ENCODE measurements at regions not wholly inside any gene's neighbourhood (a gene's known extent, or its start where the extent isn't known, plus 50 kb on each side); places are given as distances from the start of the nearest gene placed in this dataset.

- no peak for ATAC-seq
- intact Hi-C loops (cut with DNase I): no loop called here
- no peak for DNase-seq (ENCODE audit: low spot score)
These were observed 315.7 kb upstream of the SLCO3A1 start for GRCh38 chr15:91537856-91538255.

- DNase-seq (ENCODE audit: low spot score): no peak
- no peak for ATAC-seq
- intact Hi-C loops (cut with DNase I): no loop called here
These were observed 314.7 kb upstream of the SLCO3A1 start for GRCh38 chr15:91538782-91539181.

DNA sequence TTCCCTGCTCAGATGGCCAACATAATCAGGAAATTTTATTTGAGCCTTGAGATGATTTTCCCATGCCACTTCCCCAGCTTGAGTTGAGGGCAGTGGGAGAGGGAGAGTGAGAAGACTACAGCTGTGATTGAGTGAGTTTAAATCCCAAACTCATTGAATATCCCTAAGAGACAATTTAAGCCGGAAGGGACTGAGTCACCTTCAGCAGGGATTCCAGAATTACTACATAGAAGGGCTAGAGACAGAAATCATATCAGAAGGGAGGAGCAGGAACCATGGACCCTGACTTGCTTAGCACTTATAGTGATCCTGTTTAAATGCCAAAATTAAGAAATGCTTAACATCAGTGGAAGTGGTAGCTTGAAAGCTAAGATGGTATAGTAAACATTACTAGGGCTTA, 312.2 kb upstream of the SLCO3A1 start:
- ATAC-seq (no peak), DNase-seq (ENCODE audit: low spot score) (no peak)
- intact Hi-C loops (cut with DNase I): no loop called here

- DNase-seq (ENCODE audit: low spot score) (no peak), ATAC-seq (no peak)
These were observed 311.3 kb upstream of the SLCO3A1 start for GRCh38 chr15:91542226-91542625.

GRCh38 chr15:91547356-91547755, 306.2 kb upstream of the SLCO3A1 start:
- intact Hi-C loops (cut with DNase I): no loop called here
- no peak for DNase-seq (ENCODE audit: low spot score)
- ATAC-seq: no peak

More at GRCh38 chr15:91542226-91542625, 311.3 kb upstream of the SLCO3A1 start:
- intact Hi-C loops (cut with DNase I): no loop called here

DNA sequence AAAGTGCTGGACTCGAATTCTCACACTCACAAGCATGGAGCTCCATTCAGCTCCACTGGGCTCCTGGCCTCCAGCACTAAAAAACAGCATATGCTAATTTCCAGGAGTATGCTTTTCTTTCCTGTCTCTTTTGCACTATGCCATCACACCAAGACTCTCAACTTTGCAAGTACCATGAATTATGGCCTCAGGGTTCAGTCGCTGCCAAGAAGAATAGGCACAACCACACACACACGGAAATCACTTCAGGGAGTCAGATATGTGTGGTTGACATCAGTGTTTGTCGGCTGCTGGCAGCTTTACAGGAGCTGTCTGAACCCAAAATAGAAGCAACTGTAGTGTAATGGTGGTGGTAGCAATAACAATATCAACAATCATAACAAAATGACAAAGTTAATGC, 305.0 kb upstream of the SLCO3A1 start:
- intact Hi-C loops (cut with DNase I): no loop called here
- no peak for ATAC-seq

GRCh38 chr15:91549581-91549980, 303.9 kb upstream of the SLCO3A1 start:
- ATAC-seq (peak; percentile 58), DNase-seq (ENCODE audit: low spot score) (no peak)
- intact Hi-C loops (cut with DNase I): no loop called here

More for the DNA sequence above, 305.0 kb upstream of the SLCO3A1 start:
- no peak for DNase-seq (ENCODE audit: low spot score)

DNA sequence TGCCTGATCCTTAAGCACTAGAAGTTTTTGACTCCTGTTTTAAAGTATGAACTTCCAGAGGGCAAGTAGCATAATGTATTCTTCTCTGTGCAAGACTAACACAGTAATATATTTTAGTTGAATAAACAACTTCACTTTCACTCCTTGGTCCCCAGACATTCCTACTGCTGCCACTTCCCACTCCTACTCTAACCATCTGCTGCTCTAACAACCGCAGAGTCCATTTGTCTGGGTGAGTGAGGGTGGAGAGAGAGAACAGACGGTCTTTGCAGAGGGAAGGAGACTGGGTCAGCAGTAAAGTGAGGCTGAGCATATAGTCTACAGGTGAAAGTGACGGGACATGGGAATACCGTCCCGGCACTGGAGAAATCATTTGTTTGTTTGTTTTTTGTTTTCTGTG, 301.0 kb upstream of the SLCO3A1 start:
- intact Hi-C loops (cut with DNase I): no loop called here
- no peak for ATAC-seq

DNA sequence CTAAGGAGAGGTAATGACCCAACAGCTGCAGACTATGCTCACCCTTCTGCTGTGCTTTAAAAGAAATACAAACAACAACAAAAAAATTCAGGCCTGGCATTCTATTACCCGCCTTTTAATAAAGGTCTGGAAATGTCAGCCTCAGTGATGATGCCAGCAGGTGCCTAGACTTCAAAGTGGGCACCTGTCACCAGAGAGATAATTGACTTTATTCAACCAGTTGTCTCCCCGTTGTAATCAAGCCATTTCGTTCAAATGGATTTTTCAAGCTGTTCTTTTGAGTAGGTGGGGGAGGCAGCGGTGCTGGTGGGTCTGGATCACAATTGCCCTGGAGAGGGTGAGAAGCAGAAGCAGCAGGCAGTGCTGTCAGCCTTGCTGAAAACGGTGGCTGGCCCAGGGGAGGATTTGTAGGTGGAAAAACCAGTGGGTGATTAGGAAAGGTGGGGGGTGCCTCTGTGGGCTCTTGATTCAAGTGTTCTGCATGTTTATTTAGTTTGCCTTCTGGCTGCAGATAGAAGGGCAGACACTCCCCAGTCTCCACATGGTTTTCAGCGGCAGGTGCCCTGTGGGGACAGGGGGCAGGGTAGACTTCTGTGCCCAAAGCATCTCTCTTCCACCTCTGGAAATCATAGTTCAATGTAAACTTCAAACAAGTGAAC, 300.2 kb upstream of the SLCO3A1 start:
- intact Hi-C loops (cut with DNase I): no loop called here
- ATAC-seq: no peak

More for the DNA sequence above, 301.0 kb upstream of the SLCO3A1 start:
- DNase-seq (ENCODE audit: low spot score): no peak

DNA sequence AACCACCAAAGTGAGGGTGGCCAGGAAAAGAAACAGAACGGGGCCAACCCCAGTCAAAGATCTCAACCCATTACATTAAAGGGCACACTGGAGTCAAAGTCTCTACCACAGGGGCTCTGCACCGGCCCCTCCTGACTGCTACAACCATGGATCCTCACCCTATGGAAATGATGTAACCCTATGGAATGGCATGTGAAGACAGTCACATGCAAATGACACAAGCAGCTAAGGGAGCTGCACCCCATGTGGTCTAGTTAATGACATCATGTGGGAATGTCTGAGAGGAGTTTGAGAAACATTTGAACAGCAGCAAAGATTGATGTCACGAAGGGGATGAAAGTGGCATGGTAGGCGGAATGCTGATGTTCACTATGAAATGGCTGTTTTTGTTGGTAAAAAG, 298.2 kb upstream of the SLCO3A1 start:
- intact Hi-C loops (cut with DNase I): no loop called here
- no peak for DNase-seq (ENCODE audit: low spot score)
- ATAC-seq: no peak

More for the DNA sequence above, 300.2 kb upstream of the SLCO3A1 start:
- DNase-seq (ENCODE audit: low spot score): no peak

- intact Hi-C loops (cut with DNase I): no loop called here
- no peak for DNase-seq (ENCODE audit: low spot score)
- ATAC-seq: no peak
These were observed 296.6 kb upstream of the SLCO3A1 start for GRCh38 chr15:91556926-91557325.

DNA sequence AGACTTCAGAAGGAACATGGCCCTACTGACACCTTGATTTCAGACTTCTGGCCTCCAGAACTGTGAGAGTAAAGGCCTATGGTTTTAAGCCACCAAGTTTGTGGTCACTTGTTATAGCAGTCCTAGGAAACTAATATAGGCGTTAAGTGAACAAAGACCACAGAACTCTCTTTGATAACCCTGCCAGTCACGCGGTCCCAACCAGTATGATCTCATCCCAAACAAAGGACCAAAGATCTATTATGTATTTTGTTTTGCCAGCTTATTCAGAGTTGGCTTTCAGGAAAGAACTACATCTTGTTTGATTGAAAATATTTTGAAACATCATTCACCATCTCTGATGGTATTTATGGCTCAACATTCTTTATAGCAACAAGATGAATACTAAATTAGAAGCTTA, 294.4 kb upstream of the SLCO3A1 start:
- DNase-seq (ENCODE audit: low spot score) (no peak), ATAC-seq (no peak)
- intact Hi-C loops (cut with DNase I): no loop called here

GRCh38 chr15:91561371-91562100, 292.0 kb upstream of the SLCO3A1 start:
- ATAC-seq (peak; percentile 93), DNase-seq (ENCODE audit: low spot score) (no peak)
- intact Hi-C loops (cut with DNase I): no loop called here

DNA sequence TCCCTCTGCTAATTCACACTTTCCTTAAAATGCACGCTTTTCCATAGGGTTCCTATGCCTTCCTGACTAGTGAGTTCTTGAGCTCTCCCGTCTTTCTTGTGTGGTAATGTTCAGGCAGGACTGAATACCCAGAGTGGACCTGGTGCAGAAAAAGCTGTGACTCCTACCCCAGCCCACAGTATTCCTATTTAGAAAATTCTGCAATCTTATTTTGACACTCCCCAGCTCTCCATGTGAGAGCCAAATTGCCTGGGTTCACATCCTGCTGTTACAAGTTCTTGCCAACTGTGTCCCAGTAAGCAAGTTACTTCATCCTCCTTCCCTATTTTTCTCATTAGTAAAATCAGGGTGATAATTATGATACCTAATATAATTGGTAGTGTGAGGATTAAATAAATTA, 290.8 kb upstream of the SLCO3A1 start:
- peak; percentile 29 for ATAC-seq
- intact Hi-C loops (cut with DNase I): no loop called here
- DNase-seq (ENCODE audit: low spot score): no peak

DNA sequence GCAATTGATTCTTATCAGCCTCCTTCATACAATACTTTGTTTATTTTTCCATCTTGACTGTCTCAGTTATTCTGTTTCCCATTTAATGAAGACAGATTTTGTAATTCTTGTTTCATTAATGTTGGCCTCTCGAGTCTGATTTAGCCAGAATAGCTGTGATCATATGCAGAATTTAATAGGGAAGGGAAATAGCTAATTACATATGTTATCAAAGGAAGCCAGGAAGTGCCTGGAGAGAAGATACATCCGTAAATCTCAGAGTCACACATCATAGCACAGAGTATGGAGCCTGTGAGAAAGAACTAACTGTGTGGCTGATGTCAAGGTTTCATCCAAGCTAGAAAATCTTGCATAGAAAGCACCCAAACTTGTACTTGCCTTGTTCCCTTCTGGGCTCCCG, 288.9 kb upstream of the SLCO3A1 start:
- intact Hi-C loops (cut with DNase I): no loop called here
- DNase-seq (ENCODE audit: low spot score): no peak
- ATAC-seq: no peak

- intact Hi-C loops (cut with DNase I): no loop called here
- no peak for ATAC-seq
- DNase-seq (ENCODE audit: low spot score): no peak
These were observed 287.4 kb upstream of the SLCO3A1 start for GRCh38 chr15:91566141-91566540.

GRCh38 chr15:91568036-91568435, 285.5 kb upstream of the SLCO3A1 start:
- intact Hi-C loops (cut with DNase I): no loop called here
- DNase-seq (ENCODE audit: low spot score): no peak
- no peak for ATAC-seq

DNA sequence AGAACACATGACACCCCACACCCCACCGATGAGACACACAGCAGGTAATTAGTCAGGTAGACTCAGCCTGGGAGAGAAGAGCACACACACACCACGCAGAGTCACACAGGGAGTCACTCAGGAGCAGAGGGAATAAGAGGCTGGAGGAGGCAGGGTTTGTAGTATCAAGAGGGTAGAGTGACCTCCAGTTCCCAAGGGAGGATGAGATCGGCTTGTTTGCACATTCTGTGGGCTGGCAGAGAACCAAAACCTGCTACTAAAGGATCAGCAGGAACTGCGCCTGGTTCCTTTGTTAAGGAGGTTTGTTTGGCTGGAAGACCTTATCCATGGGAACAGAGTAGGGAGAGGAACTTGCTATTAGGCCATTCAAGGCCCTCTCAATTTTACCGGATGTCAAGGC, 281.4 kb upstream of the SLCO3A1 start:
- no peak for DNase-seq (ENCODE audit: low spot score)
- intact Hi-C loops (cut with DNase I): no loop called here
- ATAC-seq: no peak

GRCh38 chr15:91576096-91576495, 277.4 kb upstream of the SLCO3A1 start:
- ATAC-seq (no peak), DNase-seq (ENCODE audit: low spot score) (no peak)
- intact Hi-C loops (cut with DNase I): no loop called here

DNA sequence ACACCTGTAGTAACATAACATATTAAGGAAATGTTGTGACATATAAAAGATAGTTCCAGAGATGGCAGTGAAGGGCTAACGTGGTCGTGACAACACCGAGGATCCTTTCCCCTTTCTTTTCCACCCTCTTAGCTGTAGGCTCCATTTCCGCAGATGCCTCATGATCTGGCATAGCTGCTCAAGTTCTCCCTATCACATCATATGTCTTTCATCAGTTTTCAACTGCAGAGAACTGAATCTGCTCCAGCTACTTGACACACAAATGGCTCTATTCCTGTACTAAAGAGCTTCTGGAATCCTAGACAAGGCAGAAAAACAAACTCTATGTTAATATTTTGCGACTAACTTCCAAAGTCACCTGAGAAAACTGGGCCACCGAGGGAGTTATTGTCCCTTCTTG, 275.0 kb upstream of the SLCO3A1 start:
- no peak for ATAC-seq
- DNase-seq (ENCODE audit: low spot score): no peak
- intact Hi-C loops (cut with DNase I): no loop called here

DNA sequence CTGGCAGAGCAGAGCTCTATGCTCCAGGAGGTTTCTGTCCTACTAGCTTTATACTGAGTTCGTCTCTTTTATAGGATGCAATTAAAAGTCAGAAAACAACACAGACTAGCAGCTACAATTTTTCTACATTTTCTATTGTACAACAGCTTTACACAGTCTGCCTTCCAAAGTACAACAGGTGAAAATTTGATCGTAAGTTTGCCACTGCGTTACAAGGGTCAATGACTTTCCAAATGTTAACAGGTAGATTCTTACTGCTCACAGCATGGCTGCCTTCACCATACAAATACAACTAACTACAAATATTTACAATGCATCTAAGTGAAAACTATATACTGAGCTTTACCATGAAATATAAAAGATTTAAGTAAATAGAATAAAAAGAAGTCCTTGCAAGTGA, 268.6 kb upstream of the SLCO3A1 start:
- DNase-seq (ENCODE audit: low spot score) (no peak), ATAC-seq (no peak)
- intact Hi-C loops (cut with DNase I): no loop called here
